Psoas muscle (tissue), 7 donors: ENCODE measurements at regions not wholly inside any gene's neighbourhood (a gene's known extent, or its start where the extent isn't known, plus 50 kb on each side); places are given as distances from the start of the nearest gene placed in this dataset.

ENCODE experiments used
- ATAC-seq, 4 donors: fragments of 200-7000 bp; cut with Tn5 transposase; one replicate each; pipeline ENCODE4 v1.9.1; 2020; ENCODE audit warnings: moderate library complexity in 3 of 4, mild to moderate bottlenecking in 2 of 4
- DNase-seq, 2 donors: peaks; one replicate each; pipeline ENCODE4 v3.0.0-alpha.2; 2020
- H3K27ac ChIP-seq: fragments of 200-600 bp; one replicate; pipeline ENCODE4 v1.8.0; 2022
- H3K27me3 ChIP-seq, 3 donors: fragments of 200-600 bp in 1 of 3; one replicate each; pipeline versions ENCODE4 v1.6.1 to v1.8.0; 2013 to 2022; ENCODE audit warnings: low read length in 2 of 3, mild to moderate bottlenecking in 2 of 3, moderate library complexity in 1 of 3; ENCODE audit not compliant: insufficient read depth in 3 of 3
- H3K36me3 ChIP-seq, 2 donors: fragments of 200-600 bp in 1 of 2; one replicate each; pipeline versions ENCODE4 v1.6.1 to v1.8.0; 2013 to 2022; ENCODE audit warnings: low read depth in 1 of 2, mild to moderate bottlenecking in 1 of 2, moderate library complexity in 1 of 2; ENCODE audit not compliant: insufficient read depth in 1 of 2
- H3K4me1 ChIP-seq: fragments of 200-600 bp; one replicate; pipeline ENCODE4 v1.8.0; 2022
- H3K4me3 ChIP-seq: fragments of 200-600 bp; one replicate; pipeline ENCODE4 v1.8.0; 2022; ENCODE audit warnings: mild to moderate bottlenecking
- H3K9me3 ChIP-seq: fragments of 200-600 bp; one replicate; pipeline ENCODE4 v1.8.0; 2022
- CTCF ChIP-seq: fragments of 200-600 bp; IDR thresholded peaks from one replicate; pipeline ENCODE4 v1.8.0; 2022; ENCODE audit warnings: antibody characterized with exemption
- WGBS, 3 donors: extraction: QIAGEN DNeasy Blood & Tissue Kit; methylation state at CpG; one replicate each; pipeline versions ENCODE4 v1.1.6 to v1.1.7; 2013; 5-methylcytosine and 5-hydroxymethylcytosine counted together
- intact Hi-C, 2 donors: fragments of 100-400 bp; cut with DNase I; formaldehyde crosslinking; loops; one replicate each; pipeline versions ENCODE4 v1.11.0 to v1.14.2; 2022
- donor health status: healthy with polysubstance abuse.
- donor health status: DM: no; HTN: no; CAD: no; lungs with moderate emphysema.
- donor health status: Bipolar disorder and iron deficiency.
- donor health status: healthy.
- donor health status: DM: yes; HTN: yes; CAD: no.
- donor health status: DM: no; HTN: no; CAD: no.
- donor health status: DM: yes; HTN: yes; CAD: no.

- Histone ChIP-seq H3K27me3 (peaks cover 0 to 3% (median 0%) of the 10 kb centered on the region in 3 donors), H3K4me3 (no peak overlapping the region), H3K9me3 (no peaks in the 10 kb centered on the region), H3K36me3 (no peaks in the 10 kb centered on the region), H3K27ac (no peak overlapping the region), H3K4me1 (no peaks in the 10 kb centered on the region)
- DNase-seq (no peak), ATAC-seq (no peak)
- intact Hi-C loops: no loop called here
- no peak for TF ChIP-seq CTCF
- 88 to 95% (median 90%) methylated on average over 4 of the region's 4 CpGs for WGBS, 3 donors
Observed at GRCh38 chr4:129246145-129246544, 150.2 kb downstream of the C4orf33 start.

GRCh38 chr4:129246910-129247461 lies 151.0 kb downstream of the C4orf33 start:
- DNase-seq: no peak
- no peaks in the 10 kb centered on the region for H3K4me1 ChIP-seq
- no peak overlapping the region for H3K27ac ChIP-seq
- intact Hi-C loops: no loop called here
- no peak overlapping the region for H3K4me3 ChIP-seq
- WGBS, 3 donors: 73 to 75% (median 74%) methylated on average over 15 of the region's 15 CpGs
- no peak for ATAC-seq
- no peaks in the 10 kb centered on the region for H3K9me3 ChIP-seq
- H3K27me3 ChIP-seq: peaks cover 0 to 3% (median 0%) of the 10 kb centered on the region in 3 donors
- H3K36me3 ChIP-seq: no peaks in the 10 kb centered on the region
- no peak for TF ChIP-seq CTCF

DNA sequence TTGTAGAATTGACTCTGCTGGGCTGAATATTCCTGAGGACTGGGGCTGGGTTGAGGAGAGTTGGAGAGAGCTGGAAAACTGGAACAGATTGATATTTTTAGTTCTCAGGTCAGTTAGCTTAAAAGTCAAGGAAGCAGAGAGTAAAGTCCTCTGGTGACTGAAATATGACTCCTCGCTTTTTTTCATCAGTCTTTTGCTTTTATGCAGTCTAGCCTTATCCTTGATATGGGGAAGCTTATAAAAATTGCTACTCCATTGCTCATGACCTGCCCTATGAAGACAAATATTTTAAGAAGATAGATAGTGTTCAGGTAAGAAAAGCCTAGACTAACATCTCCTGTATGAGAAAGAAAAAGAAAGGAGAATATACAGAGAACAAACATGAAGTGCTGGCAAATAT lies 152.7 kb downstream of the C4orf33 start:
- peaks cover 0 to 3% (median 0%) of the 10 kb centered on the region in 3 donors for H3K27me3 ChIP-seq
- no peak for ATAC-seq
- H3K27ac ChIP-seq: no peak overlapping the region
- no peaks in the 10 kb centered on the region for H3K36me3 ChIP-seq
- H3K9me3 ChIP-seq: no peaks in the 10 kb centered on the region
- H3K4me1 ChIP-seq: no peaks in the 10 kb centered on the region
- no peak overlapping the region for H3K4me3 ChIP-seq
- WGBS, 3 donors: 46 to 61% (median 56%) methylated on average over 1 of the region's 1 CpG
- TF ChIP-seq CTCF: no peak
- intact Hi-C loops: no loop called here
- no peak for DNase-seq

DNA sequence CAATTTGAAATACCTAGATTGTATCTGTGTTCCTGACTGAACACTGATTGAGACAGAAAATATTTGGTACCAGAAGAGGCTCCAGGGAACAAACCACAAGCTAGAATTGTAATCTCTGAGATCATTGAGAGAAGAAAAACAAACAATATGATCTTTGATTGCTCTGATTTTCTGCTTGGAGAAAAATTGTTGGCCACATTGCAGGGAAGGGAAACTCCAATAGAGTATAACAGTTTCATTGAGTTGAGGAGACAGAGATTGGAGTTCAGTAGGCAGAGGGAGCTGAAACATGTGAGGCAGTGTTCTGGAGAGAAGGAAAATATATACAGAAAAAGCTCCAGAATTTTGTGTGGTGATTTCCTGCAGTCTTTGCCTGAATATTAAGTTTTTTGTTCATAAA lies 158.2 kb downstream of the C4orf33 start:
- no peaks in the 10 kb centered on the region for H3K27me3 ChIP-seq
- H3K4me1 ChIP-seq: no peaks in the 10 kb centered on the region
- H3K36me3 ChIP-seq: no peaks in the 10 kb centered on the region
- H3K4me3 ChIP-seq: no peak overlapping the region
- DNase-seq: no peak
- H3K9me3 ChIP-seq: no peaks in the 10 kb centered on the region
- no peak for ATAC-seq
- intact Hi-C loops: no loop called here
- no peak overlapping the region for H3K27ac ChIP-seq
- TF ChIP-seq CTCF: no peak

GRCh38 chr4:129254526-129254925 lies 158.6 kb downstream of the C4orf33 start:
- no peak for DNase-seq
- TF ChIP-seq CTCF: no peak
- intact Hi-C loops: no loop called here

More at GRCh38 chr4:129254526-129254925, 158.6 kb downstream of the C4orf33 start:
- Histone ChIP-seq H3K4me1 (no peaks in the 10 kb centered on the region), H3K36me3 (no peaks in the 10 kb centered on the region), H3K27ac (no peak overlapping the region), H3K9me3 (no peaks in the 10 kb centered on the region), H3K27me3 (no peaks in the 10 kb centered on the region), H3K4me3 (no peak overlapping the region)
- no peak for ATAC-seq
